HTR-8/SVneo (cell line): ENCODE measurements at regions not wholly inside any gene's neighbourhood (a gene's known extent, or its start where the extent isn't known, plus 50 kb on each side); places are given as distances from the start of the nearest gene placed in this dataset.
A peak's percentile ranks its signal among the peaks of the same experiment; 100 is the strongest.

ENCODE experiments used
- DNase-seq: peaks from one replicate; pipeline ENCODE4 v3.0.0; 2011; ENCODE audit warnings: low spot score, mixed read lengths; ENCODE audit not compliant: insufficient read length
- FAIRE-seq: peaks from 2 replicates; lab custom pipeline; 2011; peaks lifted over from hg19 to GRCh38; lab: Jason Lieb, UNC

DNA sequence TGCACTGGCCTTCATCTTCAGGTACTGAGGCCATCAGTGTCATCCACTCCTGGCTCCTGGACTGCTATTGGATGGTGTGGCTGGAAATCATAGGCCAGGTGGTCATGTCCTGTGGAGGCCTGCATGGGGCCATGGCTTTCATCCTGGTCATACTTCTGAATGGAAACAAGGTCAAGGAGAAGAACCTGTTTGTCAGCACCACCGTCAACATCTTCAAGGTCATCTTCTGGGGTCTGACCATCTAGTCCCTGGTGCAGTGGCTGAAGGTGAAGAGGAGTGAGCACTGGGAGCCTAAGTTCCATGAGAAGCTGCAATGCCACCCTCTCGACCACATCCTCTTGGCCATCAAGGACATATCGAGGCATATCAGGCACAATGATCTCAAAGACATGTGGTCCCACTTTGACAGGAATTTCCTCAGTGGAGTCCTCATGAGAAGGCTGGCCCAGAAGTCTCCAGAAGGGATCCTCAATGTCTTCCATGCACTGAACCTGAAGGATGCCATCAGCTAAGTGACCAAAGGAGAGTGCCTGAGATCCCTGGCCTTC lies 120.0 kb upstream of the SERPIND1 start:
- no peak for FAIRE-seq

DNA sequence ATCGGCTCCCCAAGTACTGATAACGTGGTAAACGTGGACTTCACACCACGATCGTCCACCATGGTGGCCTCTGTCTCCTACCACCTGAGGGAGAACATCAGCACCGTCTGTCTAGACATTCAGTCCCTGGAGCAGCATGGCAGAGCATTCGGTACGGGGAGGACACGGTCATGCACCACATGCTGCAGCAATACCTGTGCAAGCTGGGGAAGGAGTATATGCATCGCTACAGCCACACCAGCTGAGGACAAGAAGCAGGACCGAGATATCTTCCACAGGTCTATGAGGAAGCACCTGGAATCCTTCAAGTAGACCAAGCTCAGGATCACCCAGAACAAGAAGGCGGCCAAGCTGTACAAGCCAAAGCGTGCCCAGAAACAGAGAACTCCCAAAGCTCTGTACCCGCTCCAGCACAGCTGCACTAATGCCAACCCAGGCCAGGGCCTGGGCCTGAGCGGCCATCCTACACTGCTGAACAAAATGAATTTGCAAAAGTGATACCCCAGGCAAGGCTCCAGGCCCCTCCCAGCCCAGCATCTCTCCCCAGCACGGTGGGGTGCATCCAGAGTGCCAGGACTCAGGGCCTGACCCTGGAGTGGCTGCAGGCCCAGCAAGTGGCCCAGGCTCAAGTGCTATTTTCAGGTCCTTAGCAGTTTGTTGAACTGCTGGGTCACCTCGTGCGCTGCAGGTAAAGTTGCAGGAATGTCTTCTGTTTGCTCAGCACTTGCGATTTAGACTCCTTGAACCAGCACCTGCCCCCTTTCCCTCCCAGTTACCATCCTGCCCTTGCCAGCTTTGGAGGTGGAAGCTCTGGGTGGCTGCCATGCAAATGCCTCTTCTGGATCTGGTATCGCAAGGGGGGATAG lies 119.3 kb upstream of the SERPIND1 start:
- FAIRE-seq: peak; percentile 9
- no peak for DNase-seq

More for the DNA sequence above, 120.0 kb upstream of the SERPIND1 start:
- no peak for DNase-seq

DNA sequence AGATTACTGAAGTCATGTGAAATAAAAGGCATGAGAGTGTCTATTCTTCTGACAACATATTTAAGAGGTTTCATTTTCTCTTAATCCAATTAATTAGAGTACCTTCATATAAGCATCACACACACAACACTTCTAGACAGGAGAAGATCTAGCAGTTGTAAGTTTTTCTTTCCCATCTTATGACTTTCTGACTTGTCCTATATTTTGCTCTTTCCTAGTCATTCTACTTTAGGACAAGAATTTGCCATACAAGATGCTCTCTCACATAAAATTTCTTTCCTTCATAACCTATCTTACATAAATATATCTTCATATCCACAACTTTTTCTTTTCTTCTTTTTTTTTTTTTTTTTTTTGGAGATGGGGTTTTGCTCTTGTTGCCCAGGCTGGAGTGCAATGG lies 118.3 kb upstream of the SERPIND1 start:
- FAIRE-seq: no peak
- no peak for DNase-seq

DNA sequence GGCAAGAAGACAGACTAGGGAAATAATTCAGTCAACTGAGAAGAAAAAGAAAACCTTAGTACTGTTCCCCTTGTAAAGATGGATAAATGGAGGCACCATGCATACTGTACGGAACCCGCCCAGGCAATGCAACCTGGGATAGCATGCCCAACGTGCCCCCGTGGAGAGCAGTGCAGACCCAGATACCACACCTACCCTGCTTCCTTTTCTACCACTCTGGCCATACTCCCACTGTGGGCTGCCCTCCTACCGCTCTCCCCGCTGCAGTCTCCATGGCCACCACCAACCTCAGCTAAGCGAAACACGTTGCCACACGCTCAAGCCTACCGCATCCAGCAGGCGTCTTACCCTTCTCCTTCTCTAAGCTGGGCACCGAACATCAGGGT lies 117.4 kb upstream of the SERPIND1 start:
- FAIRE-seq (no peak), DNase-seq (no peak)

DNA sequence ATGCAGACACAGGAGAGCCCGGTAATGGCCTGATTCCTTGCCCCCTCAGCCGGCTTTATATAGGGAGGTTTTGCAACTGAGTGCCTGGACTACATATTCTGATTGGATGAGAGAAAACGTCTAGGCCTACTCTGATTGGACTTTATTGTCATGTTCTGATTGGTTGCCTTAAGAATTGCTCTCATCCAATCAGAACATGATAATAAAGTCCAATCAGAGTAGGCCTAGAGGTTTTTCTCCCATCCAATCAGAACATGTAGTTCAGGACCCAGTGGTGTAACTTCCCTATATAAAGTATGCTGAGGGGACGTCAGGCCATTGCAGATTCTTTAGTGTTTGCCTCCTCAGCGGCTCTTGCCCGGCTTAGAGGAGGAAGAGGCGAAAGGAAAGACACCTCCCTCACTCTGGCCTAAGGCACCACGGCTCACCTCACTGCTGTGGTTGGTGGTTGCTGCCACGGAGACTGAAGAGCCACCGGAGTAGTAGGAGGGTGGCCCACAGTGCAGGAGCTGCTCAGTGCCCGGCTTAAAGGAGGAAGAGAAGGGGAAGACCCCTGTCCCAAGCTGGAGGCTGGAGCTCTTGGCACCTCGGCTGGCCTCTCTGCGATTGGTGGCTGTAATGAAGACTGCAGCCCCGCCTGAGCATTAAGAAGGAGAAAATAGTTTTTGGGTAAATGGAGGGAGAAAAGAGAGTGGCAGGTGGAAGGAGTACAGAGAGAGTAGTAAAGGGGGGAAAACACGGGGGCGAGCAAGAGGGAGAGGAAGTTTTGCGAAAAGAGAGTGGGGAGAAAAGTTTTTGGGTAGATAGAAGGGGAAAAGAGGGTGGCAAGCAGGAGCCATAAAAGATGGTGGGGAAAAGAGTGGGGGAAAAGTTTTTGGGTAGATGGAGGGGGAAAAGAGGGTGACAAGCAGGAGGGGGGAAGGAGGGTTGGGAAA lies 116.7 kb upstream of the SERPIND1 start:
- FAIRE-seq (no peak), DNase-seq (no peak)
